ENCODE measurements at regions not wholly inside any gene's neighbourhood (a gene's known extent, or its start where the extent isn't known, plus 50 kb on each side); places are given as distances from the start of the nearest gene placed in this dataset.
"Not testable (repeated sequence)": the region's sequence is repeated elsewhere in the genome, so short reads cannot be mapped to it uniquely, and the experiment has no call there.

GRCh38 chr15:30688684-30689083 lies 62.8 kb downstream of the ARHGAP11B start:
- DNase-seq (ENCODE audit: low read depth in 2 of 2) = not testable (repeated sequence)

GRCh38 chr15:30690153-30690552 lies 64.2 kb downstream of the ARHGAP11B start:
- DNase-seq (ENCODE audit: low read depth in 2 of 2); H3K4me3 ChIP-seq (replicated peaks in 1 of 2; ENCODE audit: low read depth in 2 of 2, low read length in 2 of 2): not testable (repeated sequence)

More at GRCh38 chr15:30688684-30689083, 62.8 kb downstream of the ARHGAP11B start:
- H3K4me3 ChIP-seq (replicated peaks in 1 of 2; ENCODE audit: low read depth in 2 of 2, low read length in 2 of 2) = not testable (repeated sequence)

GRCh38 chr15:30695811-30696210 lies 69.9 kb downstream of the ARHGAP11B start:
- not testable (repeated sequence) for H3K4me3 ChIP-seq (replicated peaks in 1 of 2; ENCODE audit: low read depth in 2 of 2, low read length in 2 of 2); DNase-seq (ENCODE audit: low read depth in 2 of 2)

GRCh38 chr15:30696439-30697314 lies 70.7 kb downstream of the ARHGAP11B start:
- DNase-seq (ENCODE audit: low read depth in 2 of 2); H3K4me3 ChIP-seq (replicated peaks in 1 of 2; ENCODE audit: low read depth in 2 of 2, low read length in 2 of 2): not testable (repeated sequence)

- not testable (repeated sequence) for H3K4me3 ChIP-seq (replicated peaks in 1 of 2; ENCODE audit: low read depth in 2 of 2, low read length in 2 of 2); DNase-seq (ENCODE audit: low read depth in 2 of 2)
Observed at GRCh38 chr15:30697315-30697685, 71.4 kb downstream of the ARHGAP11B start.

GRCh38 chr15:30700006-30700597 lies 74.2 kb downstream of the ARHGAP11B start:
- not testable (repeated sequence) for DNase-seq (ENCODE audit: low read depth in 2 of 2); H3K4me3 ChIP-seq (replicated peaks in 1 of 2; ENCODE audit: low read depth in 2 of 2, low read length in 2 of 2)

- not testable (repeated sequence) for DNase-seq (ENCODE audit: low read depth in 2 of 2)
Observed at GRCh38 chr15:30707976-30708685, 82.2 kb downstream of the ARHGAP11B start.

GRCh38 chr15:30708809-30709208 lies 82.9 kb downstream of the ARHGAP11B start:
- not testable (repeated sequence) for H3K4me3 ChIP-seq (replicated peaks in 1 of 2; ENCODE audit: low read depth in 2 of 2, low read length in 2 of 2)
- peak in 1 of 2 donors; percentile 12 for DNase-seq (ENCODE audit: low read depth in 2 of 2)

More at GRCh38 chr15:30707976-30708685, 82.2 kb downstream of the ARHGAP11B start:
- H3K4me3 ChIP-seq (replicated peaks in 1 of 2; ENCODE audit: low read depth in 2 of 2, low read length in 2 of 2) = not testable (repeated sequence)

GRCh38 chr15:30718038-30718643 lies 92.2 kb downstream of the ARHGAP11B start:
- not testable (repeated sequence) for H3K4me3 ChIP-seq (replicated peaks in 1 of 2; ENCODE audit: low read depth in 2 of 2, low read length in 2 of 2); DNase-seq (ENCODE audit: low read depth in 2 of 2)

GRCh38 chr15:30719363-30719762 lies 93.4 kb downstream of the ARHGAP11B start:
- not testable (repeated sequence) for H3K4me3 ChIP-seq (replicated peaks in 1 of 2; ENCODE audit: low read depth in 2 of 2, low read length in 2 of 2); DNase-seq (ENCODE audit: low read depth in 2 of 2)

GRCh38 chr15:30720825-30721224 lies 94.9 kb downstream of the ARHGAP11B start:
- DNase-seq (ENCODE audit: low read depth in 2 of 2); H3K4me3 ChIP-seq (replicated peaks in 1 of 2; ENCODE audit: low read depth in 2 of 2, low read length in 2 of 2): not testable (repeated sequence)

GRCh38 chr15:30721529-30721928 lies 95.6 kb downstream of the ARHGAP11B start:
- peak; percentile 35 to 42 for DNase-seq (ENCODE audit: low read depth in 2 of 2)
- H3K4me3 ChIP-seq (replicated peaks in 1 of 2; ENCODE audit: low read depth in 2 of 2, low read length in 2 of 2) = not testable (repeated sequence)

GRCh38 chr15:30723540-30724175 lies 97.7 kb downstream of the ARHGAP11B start:
- not testable (repeated sequence) for H3K4me3 ChIP-seq (replicated peaks in 1 of 2; ENCODE audit: low read depth in 2 of 2, low read length in 2 of 2)

GRCh38 chr15:30729880-30730590 lies 104.1 kb downstream of the ARHGAP11B start:
- not testable (repeated sequence) for DNase-seq (ENCODE audit: low read depth in 2 of 2); H3K4me3 ChIP-seq (replicated peaks in 1 of 2; ENCODE audit: low read depth in 2 of 2, low read length in 2 of 2)

More at GRCh38 chr15:30723540-30724175, 97.7 kb downstream of the ARHGAP11B start:
- not testable (repeated sequence) for DNase-seq (ENCODE audit: low read depth in 2 of 2)

GRCh38 chr15:30730633-30731032 lies 104.7 kb downstream of the ARHGAP11B start:
- H3K4me3 ChIP-seq (replicated peaks in 1 of 2; ENCODE audit: low read depth in 2 of 2, low read length in 2 of 2); DNase-seq (ENCODE audit: low read depth in 2 of 2): not testable (repeated sequence)

GRCh38 chr15:30732100-30732499 lies 106.2 kb downstream of the ARHGAP11B start:
- not testable (repeated sequence) for H3K4me3 ChIP-seq (replicated peaks in 1 of 2; ENCODE audit: low read depth in 2 of 2, low read length in 2 of 2); DNase-seq (ENCODE audit: low read depth in 2 of 2)

All from cardiac fibroblast (primary cell).